DND-41 (cell line): ENCODE measurements at regions not wholly inside any gene's neighbourhood (a gene's known extent, or its start where the extent isn't known, plus 50 kb on each side); places are given as distances from the start of the nearest gene placed in this dataset.

Source experiments
- EZH2 ChIP-seq: IDR thresholded peaks from 3 replicates; pipeline ENCODE4 v1.6.1; 2012; ENCODE audit warnings: borderline replicate concordance, low read depth, mild to moderate bottlenecking, moderate library complexity, low read length, inconsistent platforms; ENCODE audit not compliant: severe bottlenecking
- TF ChIP-seq, protein P1 (sequence below): IDR thresholded peaks from 2 replicates; pipeline ENCODE4 v1.5.1; 2012; ENCODE audit warnings: borderline replicate concordance, low read length, moderate library complexity, mild to moderate bottlenecking; ENCODE audit not compliant: poor library complexity, severe bottlenecking; ENCODE audit errors: extremely low read depth

DNA sequence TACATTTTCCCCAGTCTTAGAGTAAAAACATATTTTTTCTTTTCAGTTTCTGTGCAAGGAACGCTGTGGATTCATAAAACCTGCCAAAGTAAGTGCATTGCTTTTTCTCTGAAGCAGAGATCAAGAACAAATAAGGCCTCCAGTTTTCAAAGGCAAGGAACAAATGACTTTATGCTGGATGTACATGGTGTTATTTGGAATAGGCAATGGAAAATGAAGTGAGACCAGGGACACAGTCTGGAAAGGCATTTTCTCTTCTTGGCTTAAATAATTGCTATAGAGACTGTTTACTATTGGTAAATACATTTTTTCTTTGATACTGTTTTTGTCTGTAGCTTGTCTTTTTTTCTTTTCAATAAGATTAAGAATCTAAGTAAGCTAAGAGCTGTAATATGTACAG lies 725.9 kb upstream of the MDGA2 start:
- TF ChIP-seq, protein P1, sequence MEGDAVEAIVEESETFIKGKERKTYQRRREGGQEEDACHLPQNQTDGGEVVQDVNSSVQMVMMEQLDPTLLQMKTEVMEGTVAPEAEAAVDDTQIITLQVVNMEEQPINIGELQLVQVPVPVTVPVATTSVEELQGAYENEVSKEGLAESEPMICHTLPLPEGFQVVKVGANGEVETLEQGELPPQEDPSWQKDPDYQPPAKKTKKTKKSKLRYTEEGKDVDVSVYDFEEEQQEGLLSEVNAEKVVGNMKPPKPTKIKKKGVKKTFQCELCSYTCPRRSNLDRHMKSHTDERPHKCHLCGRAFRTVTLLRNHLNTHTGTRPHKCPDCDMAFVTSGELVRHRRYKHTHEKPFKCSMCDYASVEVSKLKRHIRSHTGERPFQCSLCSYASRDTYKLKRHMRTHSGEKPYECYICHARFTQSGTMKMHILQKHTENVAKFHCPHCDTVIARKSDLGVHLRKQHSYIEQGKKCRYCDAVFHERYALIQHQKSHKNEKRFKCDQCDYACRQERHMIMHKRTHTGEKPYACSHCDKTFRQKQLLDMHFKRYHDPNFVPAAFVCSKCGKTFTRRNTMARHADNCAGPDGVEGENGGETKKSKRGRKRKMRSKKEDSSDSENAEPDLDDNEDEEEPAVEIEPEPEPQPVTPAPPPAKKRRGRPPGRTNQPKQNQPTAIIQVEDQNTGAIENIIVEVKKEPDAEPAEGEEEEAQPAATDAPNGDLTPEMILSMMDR, result no peak
- TF ChIP-seq EZH2, result no peak
